SU-DHL-6 (cell line): ENCODE measurements at regions not wholly inside any gene's neighbourhood (a gene's known extent, or its start where the extent isn't known, plus 50 kb on each side); places are given as distances from the start of the nearest gene placed in this dataset.

ENCODE experiments used
- H2AFZ ChIP-seq: fragments of 200-600 bp; sonication (generic); 2 replicates; pipeline ENCODE4 v1.6.1; 2014; ENCODE audit warnings: low read depth, mild to moderate bottlenecking, moderate library complexity, mixed read lengths, antibody characterized with exemption, low read length; ENCODE audit not compliant: severe bottlenecking
- H3F3A ChIP-seq: fragments of 200-600 bp; shearing (Covaris generic); 2 replicates; pipeline ENCODE4 v1.6.0; 2016; ENCODE audit warnings: antibody characterized with exemption, mild to moderate bottlenecking; ENCODE audit not compliant: insufficient read depth
- H3K27ac ChIP-seq: fragments of 200-600 bp; sonication (generic); 2 replicates; pipeline ENCODE4 v1.5.1; 2016; ENCODE audit warnings: low read depth, mild to moderate bottlenecking, low read length, moderate library complexity, mixed read lengths
- H3K27me3 ChIP-seq: fragments of 200-600 bp; sonication (generic), shearing (Covaris generic); 2 replicates; pipeline ENCODE4 v1.6.0; 2014; ENCODE audit warnings: mild to moderate bottlenecking, low read length
- H3K36me3 ChIP-seq: fragments of 200-600 bp; sonication (generic); 2 replicates; pipeline ENCODE4 v1.6.1; 2014; ENCODE audit warnings: mild to moderate bottlenecking, low read length, mixed read lengths
- H3K4me2 ChIP-seq: fragments of 300-600, 200-600 bp; shearing (Covaris generic), sonication (generic); 2 replicates; pipeline ENCODE4 v1.6.0; 2014; ENCODE audit warnings: low read length, low read depth, mild to moderate bottlenecking; ENCODE audit not compliant: poor library complexity, severe bottlenecking
- H3K4me3 ChIP-seq: fragments of 200-600 bp; sonication (generic); 2 replicates; pipeline ENCODE4 v1.5.1; 2014; ENCODE audit warnings: antibody characterized with exemption, low read length, mild to moderate bottlenecking, mixed read lengths; ENCODE audit not compliant: insufficient read depth, poor library complexity, severe bottlenecking
- H3K79me2 ChIP-seq: fragments of 200-600 bp; sonication (generic); 2 replicates; pipeline ENCODE4 v1.6.1; 2014; ENCODE audit warnings: mild to moderate bottlenecking, low read length, moderate library complexity; ENCODE audit not compliant: insufficient read depth
- H3K9ac ChIP-seq: fragments of 200-600 bp; sonication (generic); 2 replicates; pipeline ENCODE4 v1.7.0; 2014; ENCODE audit warnings: mild to moderate bottlenecking, low read length
- H3K9me2 ChIP-seq: fragments of 200-600 bp; sonication (generic); replicated peaks from 2 replicates; pipeline ENCODE4 v1.6.1; 2014; ENCODE audit warnings: low read length; ENCODE audit not compliant: insufficient read depth
- H3K9me3 ChIP-seq: fragments of 200-600 bp; sonication (generic); 2 replicates; pipeline ENCODE4 v1.6.1; 2014; ENCODE audit warnings: low read length, mixed read lengths; ENCODE audit not compliant: insufficient read depth
- H4K20me1 ChIP-seq: fragments of 200-600 bp; sonication (generic); 2 replicates; pipeline ENCODE4 v1.6.1; 2014; ENCODE audit warnings: low read depth, mild to moderate bottlenecking, antibody characterized with exemption, low read length, moderate library complexity, mixed read lengths
- CTCF ChIP-seq: fragments of 200-600 bp; sonication (generic); IDR thresholded peaks from one replicate; pipeline ENCODE4 v1.5.1; 2017; ENCODE audit warnings: antibody characterized with exemption, mild to moderate bottlenecking, low read length, moderate library complexity; ENCODE audit not compliant: insufficient read depth, poor library complexity, severe bottlenecking
- EZH2phosphoT487 ChIP-seq: fragments of 200-600 bp; sonication (generic), shearing (Covaris generic); conservative IDR thresholded peaks from 2 replicates; pipeline ENCODE4 v1.6.1; 2018; ENCODE audit warnings: mild to moderate bottlenecking, antibody characterized with exemption, low read length, moderate library complexity, mixed read lengths

- H3K4me2 ChIP-seq, result no peak overlapping the region
- H3F3A ChIP-seq, result no peaks in the 10 kb centered on the region
- H3K27me3 ChIP-seq, result no peaks in the 10 kb centered on the region
- no peak overlapping the region for H2AFZ ChIP-seq
- no peak overlapping the region for H3K4me3 ChIP-seq
- no peak overlapping the region for H3K9ac ChIP-seq
- no peaks in the 10 kb centered on the region for H3K9me3 ChIP-seq
- H3K27ac ChIP-seq, result no peak overlapping the region
- no peaks in the 10 kb centered on the region for H3K36me3 ChIP-seq
- no peaks in the 10 kb centered on the region for H3K9me2 ChIP-seq
- H3K79me2 ChIP-seq, result no peaks in the 10 kb centered on the region
- TF ChIP-seq EZH2phosphoT487, result no peak
- TF ChIP-seq CTCF, result no peak
- no peaks in the 10 kb centered on the region for H4K20me1 ChIP-seq
Observed at GRCh38 chr15:89408372-89409183, 74.0 kb upstream of the POLG start.

GRCh38 chr15:89406940-89407607 is 72.5 kb upstream of the POLG start:
- Histone ChIP-seq H3K4me2 (no peak overlapping the region), H3K27me3 (no peaks in the 10 kb centered on the region), H3K27ac (no peak overlapping the region), H3K9me3 (no peaks in the 10 kb centered on the region), H4K20me1 (no peaks in the 10 kb centered on the region), H3K9me2 (no peaks in the 10 kb centered on the region), H3K9ac (no peak overlapping the region), H2AFZ (no peak overlapping the region), H3K79me2 (no peaks in the 10 kb centered on the region), H3K4me3 (no peak overlapping the region), H3F3A (no peaks in the 10 kb centered on the region), H3K36me3 (no peaks in the 10 kb centered on the region)
- TF ChIP-seq CTCF, result no peak
- no peak for TF ChIP-seq EZH2phosphoT487

- H3K27ac ChIP-seq, result no peak overlapping the region
- no peaks in the 10 kb centered on the region for H3K79me2 ChIP-seq
- TF ChIP-seq CTCF (no peak), EZH2phosphoT487 (no peak)
- H3K4me3 ChIP-seq, result no peak overlapping the region
- no peak overlapping the region for H2AFZ ChIP-seq
- no peaks in the 10 kb centered on the region for H3K9me3 ChIP-seq
- no peaks in the 10 kb centered on the region for H3K36me3 ChIP-seq
- no peaks in the 10 kb centered on the region for H3F3A ChIP-seq
- no peaks in the 10 kb centered on the region for H4K20me1 ChIP-seq
- H3K27me3 ChIP-seq, result no peaks in the 10 kb centered on the region
- H3K9ac ChIP-seq, result no peak overlapping the region
- no peaks in the 10 kb centered on the region for H3K9me2 ChIP-seq
- no peak overlapping the region for H3K4me2 ChIP-seq
Observed at GRCh38 chr15:89406218-89406939, 71.8 kb upstream of the POLG start.
